ENCODE measurements at regions not wholly inside any gene's neighbourhood (a gene's known extent, or its start where the extent isn't known, plus 50 kb on each side); places are given as distances from the start of the nearest gene placed in this dataset.

DNA sequence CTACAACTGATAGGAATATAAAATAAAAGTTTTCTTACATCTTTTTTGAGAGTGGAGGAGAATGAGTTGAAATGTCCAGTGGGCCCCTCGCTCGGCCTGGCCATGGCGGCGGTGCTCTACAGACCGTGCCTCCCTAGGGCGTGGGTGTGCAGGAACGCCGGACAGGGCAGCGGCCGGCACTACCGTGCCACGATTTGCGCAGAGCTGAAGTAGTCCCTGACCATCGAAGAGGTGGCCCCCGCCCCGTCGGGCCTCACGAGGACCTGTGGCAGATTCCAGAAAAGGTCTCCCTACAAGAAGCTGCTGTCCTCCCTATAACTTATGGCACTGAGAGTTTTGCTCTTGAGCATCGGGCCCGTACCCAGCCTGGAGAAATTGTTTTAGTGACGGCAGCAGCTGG, 228.9 kb upstream of the ARHGAP24 start:
- Histone ChIP-seq H3K27me3 (no peaks in the 10 kb centered on the region), H3K36me3 (no peaks in the 10 kb centered on the region), H3K27ac (replicated peaks in 1 of 4) (no peak overlapping the region), H3K9me3 (no peaks in the 10 kb centered on the region), H3K4me3 (no peak overlapping the region), H3K4me1 (no peaks in the 10 kb centered on the region)
- intact Hi-C loops (cut with DNase I) = loop anchor here (2.0 kb wide), 1 partner anchor 61 kb away; no protein-coding TSS in a partner anchor
- TF ChIP-seq EP300 (IDR thresholded peaks at IDR 0.05) (no peak), POLR2AphosphoS5 (IDR thresholded peaks at IDR 0.05) (no peak), POLR2A (IDR thresholded peaks at IDR 0.05; ENCODE audit: low read depth) (no peak)
- TF ChIP-seq, protein P1, sequence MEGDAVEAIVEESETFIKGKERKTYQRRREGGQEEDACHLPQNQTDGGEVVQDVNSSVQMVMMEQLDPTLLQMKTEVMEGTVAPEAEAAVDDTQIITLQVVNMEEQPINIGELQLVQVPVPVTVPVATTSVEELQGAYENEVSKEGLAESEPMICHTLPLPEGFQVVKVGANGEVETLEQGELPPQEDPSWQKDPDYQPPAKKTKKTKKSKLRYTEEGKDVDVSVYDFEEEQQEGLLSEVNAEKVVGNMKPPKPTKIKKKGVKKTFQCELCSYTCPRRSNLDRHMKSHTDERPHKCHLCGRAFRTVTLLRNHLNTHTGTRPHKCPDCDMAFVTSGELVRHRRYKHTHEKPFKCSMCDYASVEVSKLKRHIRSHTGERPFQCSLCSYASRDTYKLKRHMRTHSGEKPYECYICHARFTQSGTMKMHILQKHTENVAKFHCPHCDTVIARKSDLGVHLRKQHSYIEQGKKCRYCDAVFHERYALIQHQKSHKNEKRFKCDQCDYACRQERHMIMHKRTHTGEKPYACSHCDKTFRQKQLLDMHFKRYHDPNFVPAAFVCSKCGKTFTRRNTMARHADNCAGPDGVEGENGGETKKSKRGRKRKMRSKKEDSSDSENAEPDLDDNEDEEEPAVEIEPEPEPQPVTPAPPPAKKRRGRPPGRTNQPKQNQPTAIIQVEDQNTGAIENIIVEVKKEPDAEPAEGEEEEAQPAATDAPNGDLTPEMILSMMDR (IDR thresholded peaks at IDR 0.05) = no peak
- WGBS = 94% methylated on average over 15 of the region's 21 CpGs
- no peak for DNase-seq (ENCODE audit: extremely low spot score)

DNA sequence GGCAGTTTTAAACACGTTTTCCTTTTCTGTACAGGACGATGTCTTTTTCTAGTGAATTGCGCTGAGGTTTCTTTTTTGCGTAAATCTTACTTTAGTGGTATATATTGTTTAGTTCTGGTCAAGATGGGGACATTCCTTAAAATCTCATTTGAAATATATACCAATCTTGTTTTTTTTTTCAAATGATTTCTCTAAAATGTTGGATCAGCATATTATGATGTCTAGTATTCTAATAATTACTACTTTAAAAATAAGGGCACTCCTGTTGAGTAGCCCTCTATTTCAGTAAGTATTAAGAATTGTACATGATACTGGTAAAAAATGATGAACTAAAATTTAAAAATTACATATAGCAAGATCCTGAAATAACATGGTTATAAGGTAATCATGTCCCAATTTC, 224.1 kb upstream of the ARHGAP24 start:
- Histone ChIP-seq H3K36me3 (no peaks in the 10 kb centered on the region), H3K4me3 (no peak overlapping the region), H3K4me1 (no peaks in the 10 kb centered on the region), H3K9me3 (peaks cover 0 to 25% (median 6%) of the 10 kb centered on the region in 4 donors), H3K27ac (replicated peaks in 1 of 4) (no peak overlapping the region), H3K27me3 (no peaks in the 10 kb centered on the region)
- DNase-seq (ENCODE audit: extremely low spot score) = no peak
- intact Hi-C loops (cut with DNase I) = no loop called here
- TF ChIP-seq, protein P1 (IDR thresholded peaks at IDR 0.05) = no peak
- TF ChIP-seq EP300 (IDR thresholded peaks at IDR 0.05) (no peak), POLR2A (IDR thresholded peaks at IDR 0.05; ENCODE audit: low read depth) (no peak), POLR2AphosphoS5 (IDR thresholded peaks at IDR 0.05) (no peak)
- WGBS = 73% methylated on average over 4 of the region's 4 CpGs

DNA sequence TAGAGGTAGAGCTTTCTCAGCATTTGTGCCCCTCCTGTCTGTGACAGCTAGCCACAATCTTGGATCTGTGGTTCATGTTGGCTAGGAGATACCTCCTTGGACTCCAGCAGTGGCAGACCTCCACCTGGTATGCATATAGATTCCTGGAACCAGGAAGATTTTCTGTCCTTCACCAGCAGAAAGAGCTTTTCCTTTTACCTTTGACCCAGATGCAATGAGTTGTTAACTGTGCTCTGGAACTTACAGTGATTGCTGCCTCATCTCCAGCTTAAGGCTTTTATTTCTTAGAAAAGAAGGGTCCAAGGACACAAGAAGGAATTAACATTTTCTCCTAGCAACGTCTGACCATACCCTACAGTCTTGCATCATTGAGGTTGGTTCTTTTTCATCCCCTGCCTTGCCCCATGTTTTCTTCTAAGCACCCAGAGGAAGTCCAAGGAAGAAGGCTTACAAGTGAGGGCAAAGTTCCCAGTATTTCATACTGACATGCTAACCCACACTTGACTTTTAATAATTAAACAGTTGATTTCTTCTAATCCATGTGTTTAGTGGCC, 217.1 kb upstream of the ARHGAP24 start:
- Histone ChIP-seq H3K36me3 (no peaks in the 10 kb centered on the region), H3K9me3 (peaks cover 0 to 38% (median 6%) of the 10 kb centered on the region in 4 donors), H3K4me1 (no peaks in the 10 kb centered on the region), H3K27ac (replicated peaks in 1 of 4) (no peak overlapping the region), H3K4me3 (no peak overlapping the region), H3K27me3 (no peaks in the 10 kb centered on the region)
- WGBS = 67% methylated on average over 1 of the region's 1 CpG
- intact Hi-C loops (cut with DNase I) = no loop called here
- no peak for DNase-seq (ENCODE audit: extremely low spot score)
- TF ChIP-seq EP300 (IDR thresholded peaks at IDR 0.05) (no peak), POLR2A (IDR thresholded peaks at IDR 0.05; ENCODE audit: low read depth) (no peak), POLR2AphosphoS5 (IDR thresholded peaks at IDR 0.05) (no peak)
- TF ChIP-seq, protein P1 (IDR thresholded peaks at IDR 0.05) = no peak

DNA sequence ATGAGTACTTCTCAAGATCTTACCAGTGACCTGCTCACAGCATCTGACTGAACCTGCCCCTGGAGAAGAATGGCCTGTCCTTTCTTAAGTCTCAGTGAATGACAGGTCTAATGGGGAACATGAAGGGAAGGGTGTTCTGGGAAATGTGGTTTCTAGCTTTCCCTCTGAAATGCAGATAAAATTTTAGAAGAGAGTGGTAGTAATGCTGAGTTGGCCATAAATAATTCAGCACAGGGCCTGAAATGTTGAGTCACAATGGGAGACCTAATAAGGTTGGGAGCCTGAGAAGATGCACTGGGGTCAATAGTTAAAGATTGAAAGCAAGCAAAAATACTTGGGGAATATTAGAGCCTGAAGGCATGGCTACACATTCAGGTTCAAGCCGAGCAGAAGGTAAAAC, 214.9 kb upstream of the ARHGAP24 start:
- TF ChIP-seq EP300 (IDR thresholded peaks at IDR 0.05) (no peak), POLR2AphosphoS5 (IDR thresholded peaks at IDR 0.05) (no peak), POLR2A (IDR thresholded peaks at IDR 0.05; ENCODE audit: low read depth) (no peak)
- TF ChIP-seq, protein P1 (IDR thresholded peaks at IDR 0.05) = no peak
- H3K27me3 ChIP-seq = no peaks in the 10 kb centered on the region
- no peaks in the 10 kb centered on the region for H3K4me1 ChIP-seq
- 13% methylated on average over 1 of the region's 1 CpG for WGBS
- intact Hi-C loops (cut with DNase I) = no loop called here
- H3K4me3 ChIP-seq = no peak overlapping the region
- no peak for DNase-seq (ENCODE audit: extremely low spot score)
- H3K27ac ChIP-seq (replicated peaks in 1 of 4) = no peak overlapping the region
- no peaks in the 10 kb centered on the region for H3K36me3 ChIP-seq
- peaks cover 0 to 21% (median 0%) of the 10 kb centered on the region in 4 donors for H3K9me3 ChIP-seq

DNA sequence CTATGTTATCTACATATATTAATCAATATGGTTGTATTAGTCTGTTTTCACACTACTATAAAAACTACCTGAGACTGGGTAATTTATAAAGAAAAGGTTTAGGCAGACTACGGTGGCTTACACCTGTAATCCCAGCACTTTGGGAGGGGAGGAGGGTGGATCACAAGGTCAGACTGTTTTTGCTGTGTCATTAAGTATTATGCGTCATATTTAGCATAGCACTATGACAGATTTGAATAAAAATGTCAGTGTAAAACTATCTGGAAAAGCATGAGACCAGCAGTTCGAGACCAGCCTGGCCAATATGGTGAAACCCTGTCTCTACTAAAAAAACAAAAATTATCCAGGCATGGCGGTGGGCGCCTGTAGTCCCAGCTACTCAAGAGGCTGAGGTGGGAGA, 209.7 kb upstream of the ARHGAP24 start:
- Histone ChIP-seq H3K27me3 (no peaks in the 10 kb centered on the region), H3K27ac (replicated peaks in 1 of 4) (no peak overlapping the region), H3K36me3 (no peaks in the 10 kb centered on the region), H3K4me3 (no peak overlapping the region), H3K9me3 (peaks cover 0 to 7% (median 0%) of the 10 kb centered on the region in 4 donors), H3K4me1 (no peaks in the 10 kb centered on the region)
- intact Hi-C loops (cut with DNase I) = no loop called here
- TF ChIP-seq EP300 (IDR thresholded peaks at IDR 0.05) (no peak), POLR2AphosphoS5 (IDR thresholded peaks at IDR 0.05) (no peak), POLR2A (IDR thresholded peaks at IDR 0.05; ENCODE audit: low read depth) (no peak)
- TF ChIP-seq, protein P1 (IDR thresholded peaks at IDR 0.05) = no peak
- 73% methylated on average over 5 of the region's 5 CpGs for WGBS
- no peak for DNase-seq (ENCODE audit: extremely low spot score)

All from esophagus muscularis mucosa (tissue), 4 donors.